Mesenchymal stem cell (in vitro differentiated cells and primary cell): ENCODE measurements at regions not wholly inside any gene's neighbourhood (a gene's known extent, or its start where the extent isn't known, plus 50 kb on each side); places are given as distances from the start of the nearest gene placed in this dataset.

ENCODE experiments used
- DNase-seq: peaks from one replicate; pipeline ENCODE4 v3.0.0-alpha.2; 2013
- H2AFZ ChIP-seq: one replicate; pipeline ENCODE4 v1.6.1; 2013; ENCODE audit warnings: low read depth, mild to moderate bottlenecking, control low read depth, inconsistent platforms, low read length, moderate library complexity
- H2AK5ac ChIP-seq: 2 replicates; pipeline ENCODE4 v1.6.1; 2013; ENCODE audit warnings: low read length, moderate library complexity, mild to moderate bottlenecking, inconsistent platforms; ENCODE audit not compliant: severe bottlenecking
- H2BK120ac ChIP-seq: one replicate; pipeline ENCODE4 v1.6.1; 2013; ENCODE audit warnings: low read depth, mild to moderate bottlenecking, inconsistent platforms, low read length, moderate library complexity
- H2BK12ac ChIP-seq, 2 experiments: one replicate each; pipeline ENCODE4 v1.6.1; 2013; ENCODE audit warnings: inconsistent platforms in 2 of 2, low read length in 2 of 2, mild to moderate bottlenecking in 2 of 2, moderate library complexity in 2 of 2, control low read depth in 1 of 2
- H2BK15ac ChIP-seq: one replicate; pipeline ENCODE4 v1.6.1; 2013; ENCODE audit warnings: mild to moderate bottlenecking, low read depth, inconsistent platforms; ENCODE audit not compliant: poor library complexity, severe bottlenecking
- H2BK5ac ChIP-seq: 2 replicates; pipeline ENCODE4 v1.6.1; 2013; ENCODE audit warnings: low read depth, mild to moderate bottlenecking, low read length, control low read depth, inconsistent platforms; ENCODE audit not compliant: poor library complexity, severe bottlenecking
- H3K14ac ChIP-seq, 2 experiments: one replicate each; pipeline ENCODE4 v1.6.1; 2013; ENCODE audit warnings: inconsistent platforms in 2 of 2, low read length in 2 of 2, control low read depth in 1 of 2, mild to moderate bottlenecking in 1 of 2, moderate library complexity in 1 of 2
- H3K18ac ChIP-seq, 2 experiments: one replicate each; pipeline ENCODE4 v1.6.1; 2013; ENCODE audit warnings: inconsistent platforms in 2 of 2, low read length in 2 of 2, control low read depth in 1 of 2, low read depth in 1 of 2, mild to moderate bottlenecking in 1 of 2
- H3K23ac ChIP-seq, 2 experiments: one replicate each; pipeline ENCODE4 v1.6.1; 2013; ENCODE audit warnings: inconsistent platforms in 2 of 2, low read length in 2 of 2, mild to moderate bottlenecking in 2 of 2, moderate library complexity in 2 of 2, control low read depth in 1 of 2
- H3K27ac ChIP-seq: 2 replicates; pipeline ENCODE4 v1.5.1; 2013; ENCODE audit warnings: mild to moderate bottlenecking, moderate library complexity, low read length, control low read depth, inconsistent platforms; ENCODE audit not compliant: poor library complexity, severe bottlenecking
- H3K27me3 ChIP-seq, 2 experiments: 2 replicates each; pipeline versions ENCODE4 v1.6.1 to v1.7.0; 2013; ENCODE audit warnings: low read length in 2 of 2, mild to moderate bottlenecking in 2 of 2, moderate library complexity in 2 of 2, control low read depth in 1 of 2, inconsistent platforms in 1 of 2; ENCODE audit not compliant: control insufficient read depth in 1 of 2, insufficient read depth in 1 of 2
- H3K36me3 ChIP-seq, 2 experiments: 2 replicates each; pipeline versions ENCODE4 v1.6.1 to v1.7.0; 2013; ENCODE audit warnings: low read length in 2 of 2, control low read depth in 1 of 2, inconsistent platforms in 1 of 2, low read depth in 1 of 2, mild to moderate bottlenecking in 1 of 2; ENCODE audit not compliant: insufficient read depth in 2 of 2, control insufficient read depth in 1 of 2
- H3K4ac ChIP-seq, 2 experiments: one replicate each; pipeline ENCODE4 v1.6.1; 2013; ENCODE audit warnings: inconsistent platforms in 2 of 2, low read length in 2 of 2, mild to moderate bottlenecking in 2 of 2, moderate library complexity in 2 of 2, control low read depth in 1 of 2, low read depth in 1 of 2
- H3K4me1 ChIP-seq: 2 replicates; pipeline ENCODE4 v1.6.1; 2013; ENCODE audit warnings: low read depth, low read length, control low read depth; ENCODE audit not compliant: control insufficient read depth, insufficient read depth
- H3K4me2 ChIP-seq: 2 replicates; pipeline ENCODE4 v1.6.1; 2013; ENCODE audit warnings: low read length, mild to moderate bottlenecking, inconsistent platforms; ENCODE audit not compliant: poor library complexity, severe bottlenecking
- H3K4me3 ChIP-seq, 2 experiments: 2 replicates each; pipeline versions ENCODE4 v1.5.1 to v1.7.0; 2013; ENCODE audit warnings: low read length in 2 of 2, mild to moderate bottlenecking in 2 of 2, control low read depth in 1 of 2, low read depth in 1 of 2; ENCODE audit not compliant: insufficient read depth in 1 of 2
- H3K79me1 ChIP-seq: replicated peaks from 2 replicates; pipeline ENCODE4 v1.6.1; 2013; ENCODE audit warnings: mild to moderate bottlenecking, control low read depth, low read length, inconsistent platforms; ENCODE audit not compliant: poor library complexity, severe bottlenecking
- H3K9ac ChIP-seq: 2 replicates; pipeline ENCODE4 v1.7.0; 2013; ENCODE audit warnings: mild to moderate bottlenecking, low read length, moderate library complexity
- H3K9me3 ChIP-seq: 2 replicates; pipeline ENCODE4 v1.7.0; 2013; ENCODE audit warnings: mild to moderate bottlenecking, low read length; ENCODE audit not compliant: control insufficient read depth
- H4K8ac ChIP-seq: one replicate; pipeline ENCODE4 v1.6.1; 2013; ENCODE audit warnings: inconsistent platforms, mild to moderate bottlenecking, low read length, moderate library complexity
- H4K91ac ChIP-seq: one replicate; pipeline ENCODE4 v1.6.1; 2013; ENCODE audit warnings: mild to moderate bottlenecking, low read length, inconsistent platforms
- WGBS: methylation state at CpG from one replicate; pipeline ENCODE4 v1.1.7; 2013; ENCODE audit warnings: mixed read lengths; 5-methylcytosine and 5-hydroxymethylcytosine counted together

DNA sequence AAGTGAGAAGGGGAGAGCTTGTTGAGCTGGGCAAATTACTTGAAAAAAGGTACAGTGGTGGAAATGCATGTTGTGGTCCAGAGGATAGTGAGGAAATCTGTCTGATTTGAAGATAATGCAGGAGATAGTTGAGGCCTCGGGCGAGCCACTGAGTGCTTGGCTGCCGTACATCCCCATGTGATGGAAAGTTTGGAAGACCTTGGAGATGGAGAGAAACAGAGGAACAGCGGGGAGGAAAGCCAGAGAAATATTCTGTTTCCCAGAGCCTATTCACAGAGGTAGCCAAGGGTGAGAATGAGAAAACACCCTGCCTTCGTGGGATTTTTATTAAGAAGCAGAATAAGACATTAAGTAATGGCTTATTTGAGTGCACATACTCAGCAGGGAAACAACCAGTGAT, 498.2 kb downstream of the BCL11B start:
- DNase-seq, result no peak
- whole genome bisulfite sequencing, result 65% methylated on average over 4 of the region's 5 CpGs
- H3K18ac ChIP-seq, result no peak overlapping the region
- H3K4ac ChIP-seq, result no peak overlapping the region
- no peaks in the 10 kb centered on the region for H3K27me3 ChIP-seq
- H2BK15ac ChIP-seq, result no peak overlapping the region
- no peak overlapping the region for H4K91ac ChIP-seq
- H3K4me3 ChIP-seq, result no peak overlapping the region
- no peaks in the 10 kb centered on the region for H3K36me3 ChIP-seq
- no peak overlapping the region for H2BK12ac ChIP-seq
- H3K79me1 ChIP-seq, result no peaks in the 10 kb centered on the region
- no peak overlapping the region for H3K23ac ChIP-seq
- no peak overlapping the region for H2BK120ac ChIP-seq
- no peak overlapping the region for H3K27ac ChIP-seq
- no peak overlapping the region for H3K14ac ChIP-seq
- H3K9ac ChIP-seq, result no peak overlapping the region
- H2AFZ ChIP-seq, result no peak overlapping the region
- no peak overlapping the region for H2BK5ac ChIP-seq
- no peaks in the 10 kb centered on the region for H3K4me1 ChIP-seq
- H4K8ac ChIP-seq, result no peak overlapping the region
- no peak overlapping the region for H2AK5ac ChIP-seq
- peaks cover 16% of the 10 kb centered on the region for H3K9me3 ChIP-seq
- H3K4me2 ChIP-seq, result no peak overlapping the region

DNA sequence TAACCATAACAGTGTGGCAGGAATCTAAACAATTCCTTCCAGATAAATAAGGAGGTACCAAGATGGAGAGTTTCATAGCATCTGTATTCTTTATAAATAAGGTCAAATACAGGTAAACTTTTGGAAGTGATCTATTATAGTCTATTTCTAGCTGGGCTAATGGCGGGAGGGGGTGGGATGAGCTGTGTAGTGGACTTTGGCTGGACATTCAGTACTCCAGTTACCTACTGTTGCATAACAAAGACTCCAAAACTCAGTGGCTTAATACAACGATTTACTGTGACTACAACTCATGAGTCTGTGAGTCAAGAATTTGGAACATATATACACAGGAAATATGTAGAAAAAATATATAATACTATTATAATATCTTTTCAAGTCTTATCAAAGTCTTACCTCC, 496.1 kb downstream of the BCL11B start:
- no peak overlapping the region for H3K4me2 ChIP-seq
- H2BK15ac ChIP-seq, result no peak overlapping the region
- no peak overlapping the region for H2BK12ac ChIP-seq
- no peak overlapping the region for H3K9ac ChIP-seq
- H4K91ac ChIP-seq, result no peak overlapping the region
- peaks cover 3% of the 10 kb centered on the region for H3K9me3 ChIP-seq
- H3K27me3 ChIP-seq, result no peaks in the 10 kb centered on the region
- H3K4ac ChIP-seq, result no peak overlapping the region
- H4K8ac ChIP-seq, result no peak overlapping the region
- no peak overlapping the region for H2AK5ac ChIP-seq
- whole genome bisulfite sequencing, result no CpG with 5 or more reads among the region's 2 CpGs
- no peak overlapping the region for H3K4me3 ChIP-seq
- no peak overlapping the region for H3K18ac ChIP-seq
- H3K27ac ChIP-seq, result no peak overlapping the region
- H3K79me1 ChIP-seq, result no peaks in the 10 kb centered on the region
- no peak overlapping the region for H2AFZ ChIP-seq
- no peak overlapping the region for H2BK120ac ChIP-seq
- no peaks in the 10 kb centered on the region for H3K4me1 ChIP-seq
- no peak overlapping the region for H3K14ac ChIP-seq
- H3K36me3 ChIP-seq, result no peaks in the 10 kb centered on the region
- DNase-seq, result no peak
- H3K23ac ChIP-seq, result no peak overlapping the region
- no peak overlapping the region for H2BK5ac ChIP-seq

DNA sequence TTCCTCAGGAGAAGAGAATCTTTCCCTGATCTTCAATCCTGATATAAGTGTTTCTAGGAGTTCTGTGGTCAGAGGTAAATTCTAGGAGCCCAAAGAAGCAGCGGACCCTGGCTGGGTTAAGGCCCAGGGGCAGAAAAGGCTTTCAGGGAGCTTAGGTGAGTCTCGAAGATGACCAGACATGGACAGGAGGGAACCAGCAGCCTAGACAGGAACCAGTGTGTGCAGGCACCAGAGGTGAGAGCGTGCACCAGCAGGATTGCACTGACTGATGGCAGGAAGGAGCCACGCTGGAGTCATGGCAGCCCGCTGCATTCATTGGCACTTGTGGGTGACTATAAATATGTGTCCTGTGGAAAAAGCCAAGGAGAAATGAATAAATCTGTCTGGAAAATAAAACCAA, 489.9 kb downstream of the BCL11B start:
- H3K23ac ChIP-seq, result no peak overlapping the region
- no peak overlapping the region for H2AFZ ChIP-seq
- H3K4ac ChIP-seq, result no peak overlapping the region
- no peak overlapping the region for H3K27ac ChIP-seq
- no peaks in the 10 kb centered on the region for H3K79me1 ChIP-seq
- no peak overlapping the region for H3K4me2 ChIP-seq
- H3K27me3 ChIP-seq, result no peaks in the 10 kb centered on the region
- no peak overlapping the region for H3K4me3 ChIP-seq
- H4K91ac ChIP-seq, result no peak overlapping the region
- H4K8ac ChIP-seq, result no peak overlapping the region
- H2BK12ac ChIP-seq, result no peak overlapping the region
- H3K14ac ChIP-seq, result no peak overlapping the region
- DNase-seq, result no peak
- H2BK120ac ChIP-seq, result no peak overlapping the region
- H3K9me3 ChIP-seq, result peaks cover 38% of the 10 kb centered on the region
- WGBS, result 65% methylated on average over 4 of the region's 5 CpGs
- H3K36me3 ChIP-seq, result no peaks in the 10 kb centered on the region
- H3K18ac ChIP-seq, result no peak overlapping the region
- no peak overlapping the region for H3K9ac ChIP-seq
- H2BK15ac ChIP-seq, result no peak overlapping the region
- no peak overlapping the region for H2AK5ac ChIP-seq
- no peak overlapping the region for H2BK5ac ChIP-seq
- H3K4me1 ChIP-seq, result no peaks in the 10 kb centered on the region

DNA sequence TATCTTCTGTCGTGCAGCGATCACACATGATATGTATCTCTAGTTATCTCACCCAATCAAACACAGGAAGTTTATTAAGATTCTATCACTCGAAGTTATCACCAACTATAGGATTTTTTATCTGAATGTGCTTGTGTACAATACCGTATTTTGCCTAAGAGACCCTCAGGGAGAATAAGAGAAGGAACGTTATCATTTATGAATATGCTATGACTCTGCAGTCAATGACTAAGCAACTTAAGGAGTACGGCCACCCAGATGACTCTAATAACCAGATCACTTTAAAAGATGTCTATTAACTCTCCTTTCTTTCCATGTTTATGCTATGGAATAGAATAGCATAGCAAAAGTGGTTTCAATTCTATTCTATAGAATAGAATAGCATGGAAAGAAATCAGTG, 486.4 kb downstream of the BCL11B start:
- DNase-seq, result no peak
- Histone ChIP-seq H3K18ac (no peak overlapping the region), H3K9me3 (peaks cover 51% of the 10 kb centered on the region), H3K4me3 (no peak overlapping the region), H3K9ac (no peak overlapping the region), H3K23ac (no peak overlapping the region), H3K14ac (no peak overlapping the region), H3K79me1 (no peaks in the 10 kb centered on the region), H3K4ac (no peak overlapping the region), H3K4me2 (no peak overlapping the region), H3K4me1 (no peaks in the 10 kb centered on the region), H2BK5ac (no peak overlapping the region), H4K91ac (no peak overlapping the region), H3K27ac (no peak overlapping the region), H2AFZ (no peak overlapping the region), H2BK15ac (no peak overlapping the region), H2BK12ac (no peak overlapping the region), H2BK120ac (no peak overlapping the region), H3K36me3 (no peaks in the 10 kb centered on the region), H4K8ac (no peak overlapping the region), H2AK5ac (no peak overlapping the region), H3K27me3 (no peaks in the 10 kb centered on the region)
- 72% methylated on average over 2 of the region's 6 CpGs for WGBS
